Parathyroid adenoma (tissue), 2 donors: ENCODE measurements at regions not wholly inside any gene's neighbourhood (a gene's known extent, or its start where the extent isn't known, plus 50 kb on each side); places are given as distances from the start of the nearest gene placed in this dataset.

Source experiments
- H2AFZ ChIP-seq: fragments of 300-600 bp; sonication (generic); one replicate; pipeline ENCODE4 v1.7.0; 2017; ENCODE audit warnings: antibody characterized with exemption, mild to moderate bottlenecking
- H3K27ac ChIP-seq: fragments of 300-600 bp; sonication (generic); one replicate; pipeline ENCODE4 v1.7.0; 2017
- H3K27me3 ChIP-seq: fragments of 300-600 bp; sonication (generic); one replicate; pipeline ENCODE4 v1.7.0; 2017; ENCODE audit warnings: low read length; ENCODE audit not compliant: control insufficient read depth, insufficient read depth
- H3K36me3 ChIP-seq: fragments of 300-600 bp; sonication (generic); one replicate; pipeline ENCODE4 v1.7.0; 2017; ENCODE audit warnings: low read length; ENCODE audit not compliant: control insufficient read depth, insufficient read depth
- H3K4me1 ChIP-seq: fragments of 300-600 bp; sonication (generic); one replicate; pipeline ENCODE4 v1.7.0; 2017; ENCODE audit warnings: control low read depth
- H3K4me2 ChIP-seq: fragments of 300-600 bp; sonication (generic); one replicate; pipeline ENCODE4 v1.7.0; 2017; ENCODE audit warnings: low read length
- H3K4me3 ChIP-seq: fragments of 300-600 bp; sonication (generic); one replicate; pipeline ENCODE4 v1.7.0; 2017; ENCODE audit warnings: low read depth, low read length
- H3K79me2 ChIP-seq: fragments of 300-600 bp; sonication (generic); one replicate; pipeline ENCODE4 v1.7.0; 2017; ENCODE audit warnings: control low read depth
- H3K9ac ChIP-seq: fragments of 300-600 bp; sonication (generic); one replicate; pipeline ENCODE4 v1.7.0; 2017; ENCODE audit warnings: mild to moderate bottlenecking
- H3K9me3 ChIP-seq: fragments of 300-600 bp; sonication (generic); one replicate; pipeline ENCODE4 v1.7.0; 2017; ENCODE audit warnings: low read length; ENCODE audit not compliant: control insufficient read depth
- CTCF ChIP-seq: fragments of 300-600 bp; sonication (generic); IDR thresholded peaks from one replicate; pipeline ENCODE4 v1.7.0; 2017; ENCODE audit warnings: antibody characterized with exemption, mild to moderate bottlenecking
- donor health status: primary hyperparathyroidism.

- H3K9me3 ChIP-seq = no peaks in the 10 kb centered on the region
- no peaks in the 10 kb centered on the region for H3K4me1 ChIP-seq
- H3K4me3 ChIP-seq = no peak overlapping the region
- no peak for TF ChIP-seq CTCF
- H3K79me2 ChIP-seq = no peaks in the 10 kb centered on the region
- H3K27me3 ChIP-seq = no peaks in the 10 kb centered on the region
- H3K9ac ChIP-seq = no peak overlapping the region
- no peaks in the 10 kb centered on the region for H3K36me3 ChIP-seq
- H3K4me2 ChIP-seq = no peak overlapping the region
- no peak overlapping the region for H2AFZ ChIP-seq
- H3K27ac ChIP-seq = no peak overlapping the region
Measured at GRCh38 chr3:127363891-127364290, 76.0 kb upstream of the PRR20G start.

- H3K27me3 ChIP-seq = no peaks in the 10 kb centered on the region
- H3K4me2 ChIP-seq = no peak overlapping the region
Measured at GRCh38 chr3:127363171-127363570, 75.3 kb upstream of the PRR20G start.

GRCh38 chr3:127360647-127361046, 72.8 kb upstream of the PRR20G start:
- Histone ChIP-seq H3K27me3 (no peaks in the 10 kb centered on the region), H3K27ac (no peak overlapping the region), H3K4me1 (no peaks in the 10 kb centered on the region), H3K36me3 (no peaks in the 10 kb centered on the region), H3K79me2 (no peaks in the 10 kb centered on the region), H3K4me3 (no peak overlapping the region), H2AFZ (no peak overlapping the region), H3K4me2 (no peak overlapping the region), H3K9me3 (no peaks in the 10 kb centered on the region), H3K9ac (no peak overlapping the region)
- TF ChIP-seq CTCF = no peak

More at GRCh38 chr3:127363171-127363570, 75.3 kb upstream of the PRR20G start:
- no peak for TF ChIP-seq CTCF
- Histone ChIP-seq H3K27ac (no peak overlapping the region), H3K4me3 (no peak overlapping the region), H2AFZ (no peak overlapping the region), H3K9ac (no peak overlapping the region), H3K79me2 (no peaks in the 10 kb centered on the region), H3K36me3 (no peaks in the 10 kb centered on the region), H3K9me3 (no peaks in the 10 kb centered on the region), H3K4me1 (no peaks in the 10 kb centered on the region)

GRCh38 chr3:127358641-127359040, 70.8 kb upstream of the PRR20G start:
- Histone ChIP-seq H2AFZ (no peak overlapping the region), H3K9ac (no peak overlapping the region), H3K27me3 (no peaks in the 10 kb centered on the region), H3K9me3 (no peaks in the 10 kb centered on the region), H3K27ac (no peak overlapping the region), H3K4me3 (no peak overlapping the region), H3K4me1 (no peaks in the 10 kb centered on the region), H3K4me2 (no peak overlapping the region), H3K36me3 (no peaks in the 10 kb centered on the region), H3K79me2 (no peaks in the 10 kb centered on the region)
- no peak for TF ChIP-seq CTCF

- no peak for TF ChIP-seq CTCF
- Histone ChIP-seq H3K4me1 (no peaks in the 10 kb centered on the region), H3K9me3 (no peaks in the 10 kb centered on the region), H3K4me2 (no peak overlapping the region), H3K27me3 (no peaks in the 10 kb centered on the region), H3K9ac (no peak overlapping the region), H2AFZ (no peak overlapping the region), H3K4me3 (no peak overlapping the region), H3K79me2 (no peaks in the 10 kb centered on the region), H3K36me3 (no peaks in the 10 kb centered on the region), H3K27ac (no peak overlapping the region)
Measured at GRCh38 chr3:127356381-127356780, 68.5 kb upstream of the PRR20G start.
